DOHH2 (cell line): ENCODE measurements at regions not wholly inside any gene's neighbourhood (a gene's known extent, or its start where the extent isn't known, plus 50 kb on each side); places are given as distances from the start of the nearest gene placed in this dataset.

ENCODE experiments used
- CTCF ChIP-seq: fragments of 200-600 bp; sonication (generic); IDR thresholded peaks from one replicate; pipeline ENCODE4 v1.5.1; 2014; ENCODE audit warnings: antibody characterized with exemption, mild to moderate bottlenecking, low read depth, low read length; ENCODE audit not compliant: poor library complexity, severe bottlenecking
- EZH2phosphoT487 ChIP-seq: fragments of 200-600 bp; sonication (generic); IDR thresholded peaks from 2 replicates; pipeline ENCODE4 v1.6.1; 2017; ENCODE audit warnings: borderline replicate concordance, mild to moderate bottlenecking, antibody characterized with exemption, low read length, moderate library complexity, mixed read lengths

- no peak for TF ChIP-seq CTCF
- no peak for TF ChIP-seq EZH2phosphoT487
Observed at GRCh38 chr12:44929236-44929885, 53.2 kb upstream of the NELL2 start.
